SK-N-SH (cell line): ENCODE measurements at regions not wholly inside any gene's neighbourhood (a gene's known extent, or its start where the extent isn't known, plus 50 kb on each side); places are given as distances from the start of the nearest gene placed in this dataset.

Experiments used
- EP300 ChIP-seq, 2 experiments: IDR thresholded peaks; 2 replicates each; pipeline versions ENCODE4 v1.4.0 to v1.6.1; 2012; ENCODE audit warnings: borderline replicate concordance in 1 of 2, low read depth in 1 of 2, low read length in 1 of 2
- MXI1 ChIP-seq: IDR thresholded peaks from 2 replicates; pipeline ENCODE4 v1.6.1; 2012; ENCODE audit warnings: mild to moderate bottlenecking, low read depth, low read length, improper control_type of control experiment
- SMC3 ChIP-seq: IDR thresholded peaks from 2 replicates; pipeline ENCODE4 v1.6.1; 2012; ENCODE audit warnings: low read depth, low read length, improper control_type of control experiment
- TF ChIP-seq, protein P1 (sequence below): fragments of 200-600 bp; sonication (generic); IDR thresholded peaks from 2 replicates; pipeline ENCODE4 v1.6.1; 2017; ENCODE audit warnings: antibody characterized with exemption, mild to moderate bottlenecking, moderate library complexity
- TF ChIP-seq, protein P2 (sequence below): IDR thresholded peaks from 2 replicates; pipeline ENCODE4 v1.6.1; 2012; ENCODE audit warnings: mild to moderate bottlenecking, low read depth, low read length, moderate library complexity
- TF ChIP-seq, protein P3 (sequence below): IDR thresholded peaks from 2 replicates; pipeline ENCODE4 v1.4.0; 2012; ENCODE audit warnings: low read depth, borderline replicate concordance

DNA sequence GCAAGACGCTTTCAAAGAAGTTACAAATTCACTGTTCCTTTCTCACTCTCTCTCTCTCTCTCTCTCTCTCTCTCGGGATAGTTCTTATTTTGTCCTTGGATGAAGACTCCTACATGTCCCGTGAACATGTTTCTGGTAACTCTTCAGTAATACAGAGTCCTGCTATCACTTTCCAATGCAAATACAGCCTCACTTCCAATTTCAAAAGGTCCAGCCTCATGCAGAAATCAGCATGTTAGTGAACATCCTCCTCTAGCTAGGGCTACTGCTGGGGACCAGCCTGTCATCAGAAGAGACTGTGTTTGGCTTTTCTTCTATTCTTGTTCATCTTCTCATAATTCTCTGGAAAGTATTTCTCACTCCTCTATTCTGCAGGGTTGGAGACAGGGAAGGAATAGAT lies 1306.7 kb upstream of the CELF4 start:
- TF ChIP-seq SMC3, result no peak
- TF ChIP-seq, protein P1, sequence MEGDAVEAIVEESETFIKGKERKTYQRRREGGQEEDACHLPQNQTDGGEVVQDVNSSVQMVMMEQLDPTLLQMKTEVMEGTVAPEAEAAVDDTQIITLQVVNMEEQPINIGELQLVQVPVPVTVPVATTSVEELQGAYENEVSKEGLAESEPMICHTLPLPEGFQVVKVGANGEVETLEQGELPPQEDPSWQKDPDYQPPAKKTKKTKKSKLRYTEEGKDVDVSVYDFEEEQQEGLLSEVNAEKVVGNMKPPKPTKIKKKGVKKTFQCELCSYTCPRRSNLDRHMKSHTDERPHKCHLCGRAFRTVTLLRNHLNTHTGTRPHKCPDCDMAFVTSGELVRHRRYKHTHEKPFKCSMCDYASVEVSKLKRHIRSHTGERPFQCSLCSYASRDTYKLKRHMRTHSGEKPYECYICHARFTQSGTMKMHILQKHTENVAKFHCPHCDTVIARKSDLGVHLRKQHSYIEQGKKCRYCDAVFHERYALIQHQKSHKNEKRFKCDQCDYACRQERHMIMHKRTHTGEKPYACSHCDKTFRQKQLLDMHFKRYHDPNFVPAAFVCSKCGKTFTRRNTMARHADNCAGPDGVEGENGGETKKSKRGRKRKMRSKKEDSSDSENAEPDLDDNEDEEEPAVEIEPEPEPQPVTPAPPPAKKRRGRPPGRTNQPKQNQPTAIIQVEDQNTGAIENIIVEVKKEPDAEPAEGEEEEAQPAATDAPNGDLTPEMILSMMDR, result no peak
- TF ChIP-seq MXI1, result no peak
- TF ChIP-seq, protein P2, sequence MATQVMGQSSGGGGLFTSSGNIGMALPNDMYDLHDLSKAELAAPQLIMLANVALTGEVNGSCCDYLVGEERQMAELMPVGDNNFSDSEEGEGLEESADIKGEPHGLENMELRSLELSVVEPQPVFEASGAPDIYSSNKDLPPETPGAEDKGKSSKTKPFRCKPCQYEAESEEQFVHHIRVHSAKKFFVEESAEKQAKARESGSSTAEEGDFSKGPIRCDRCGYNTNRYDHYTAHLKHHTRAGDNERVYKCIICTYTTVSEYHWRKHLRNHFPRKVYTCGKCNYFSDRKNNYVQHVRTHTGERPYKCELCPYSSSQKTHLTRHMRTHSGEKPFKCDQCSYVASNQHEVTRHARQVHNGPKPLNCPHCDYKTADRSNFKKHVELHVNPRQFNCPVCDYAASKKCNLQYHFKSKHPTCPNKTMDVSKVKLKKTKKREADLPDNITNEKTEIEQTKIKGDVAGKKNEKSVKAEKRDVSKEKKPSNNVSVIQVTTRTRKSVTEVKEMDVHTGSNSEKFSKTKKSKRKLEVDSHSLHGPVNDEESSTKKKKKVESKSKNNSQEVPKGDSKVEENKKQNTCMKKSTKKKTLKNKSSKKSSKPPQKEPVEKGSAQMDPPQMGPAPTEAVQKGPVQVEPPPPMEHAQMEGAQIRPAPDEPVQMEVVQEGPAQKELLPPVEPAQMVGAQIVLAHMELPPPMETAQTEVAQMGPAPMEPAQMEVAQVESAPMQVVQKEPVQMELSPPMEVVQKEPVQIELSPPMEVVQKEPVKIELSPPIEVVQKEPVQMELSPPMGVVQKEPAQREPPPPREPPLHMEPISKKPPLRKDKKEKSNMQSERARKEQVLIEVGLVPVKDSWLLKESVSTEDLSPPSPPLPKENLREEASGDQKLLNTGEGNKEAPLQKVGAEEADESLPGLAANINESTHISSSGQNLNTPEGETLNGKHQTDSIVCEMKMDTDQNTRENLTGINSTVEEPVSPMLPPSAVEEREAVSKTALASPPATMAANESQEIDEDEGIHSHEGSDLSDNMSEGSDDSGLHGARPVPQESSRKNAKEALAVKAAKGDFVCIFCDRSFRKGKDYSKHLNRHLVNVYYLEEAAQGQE, result no peak
- TF ChIP-seq, protein P3, sequence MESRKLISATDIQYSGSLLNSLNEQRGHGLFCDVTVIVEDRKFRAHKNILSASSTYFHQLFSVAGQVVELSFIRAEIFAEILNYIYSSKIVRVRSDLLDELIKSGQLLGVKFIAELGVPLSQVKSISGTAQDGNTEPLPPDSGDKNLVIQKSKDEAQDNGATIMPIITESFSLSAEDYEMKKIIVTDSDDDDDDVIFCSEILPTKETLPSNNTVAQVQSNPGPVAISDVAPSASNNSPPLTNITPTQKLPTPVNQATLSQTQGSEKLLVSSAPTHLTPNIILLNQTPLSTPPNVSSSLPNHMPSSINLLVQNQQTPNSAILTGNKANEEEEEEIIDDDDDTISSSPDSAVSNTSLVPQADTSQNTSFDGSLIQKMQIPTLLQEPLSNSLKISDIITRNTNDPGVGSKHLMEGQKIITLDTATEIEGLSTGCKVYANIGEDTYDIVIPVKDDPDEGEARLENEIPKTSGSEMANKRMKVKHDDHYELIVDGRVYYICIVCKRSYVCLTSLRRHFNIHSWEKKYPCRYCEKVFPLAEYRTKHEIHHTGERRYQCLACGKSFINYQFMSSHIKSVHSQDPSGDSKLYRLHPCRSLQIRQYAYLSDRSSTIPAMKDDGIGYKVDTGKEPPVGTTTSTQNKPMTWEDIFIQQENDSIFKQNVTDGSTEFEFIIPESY, result no peak
- TF ChIP-seq EP300 (IDR thresholded peaks at IDR 0.05; ENCODE audit: borderline replicate concordance in 1 of 2, low read depth in 1 of 2, low read length in 1 of 2), result no peak
